ENCODE measurements at regions not wholly inside any gene's neighbourhood (a gene's known extent, or its start where the extent isn't known, plus 50 kb on each side); places are given as distances from the start of the nearest gene placed in this dataset.
"Not testable (repeated sequence)": the region's sequence is repeated elsewhere in the genome, so short reads cannot be mapped to it uniquely, and the experiment has no call there.

- no peak for DNase-seq
Measured at GRCh38 chr4:188754372-188755002, 615.2 kb downstream of the TRIML1 start.

- DNase-seq = no peak
Measured at GRCh38 chr4:188767496-188767895, 628.3 kb downstream of the TRIML1 start.

GRCh38 chr4:188778905-188779304 is 639.7 kb downstream of the TRIML1 start:
- no peak for DNase-seq

- DNase-seq = no peak
Measured at GRCh38 chr4:188779581-188779980, 640.3 kb downstream of the TRIML1 start.

GRCh38 chr4:188780028-188780427 is 640.8 kb downstream of the TRIML1 start:
- DNase-seq = no peak

- no peak for DNase-seq
Measured at GRCh38 chr4:188780686-188781085, 641.4 kb downstream of the TRIML1 start.

- no peak for DNase-seq
Measured at GRCh38 chr4:188781655-188782054, 642.4 kb downstream of the TRIML1 start.

- DNase-seq = no peak
Measured at GRCh38 chr4:188783175-188783574, 643.9 kb downstream of the TRIML1 start.

GRCh38 chr4:188783606-188784160 is 644.4 kb downstream of the TRIML1 start:
- no peak for DNase-seq

GRCh38 chr4:188796600-188796999 is 657.4 kb downstream of the TRIML1 start:
- DNase-seq = not testable (repeated sequence)

GRCh38 chr4:188797011-188797410 is 657.8 kb downstream of the TRIML1 start:
- DNase-seq = not testable (repeated sequence)

GRCh38 chr4:188804861-188805260 is 665.6 kb downstream of the TRIML1 start:
- DNase-seq = no peak

GRCh38 chr4:188811121-188811520 is 671.9 kb downstream of the TRIML1 start:
- no peak for DNase-seq

- DNase-seq = no peak
Measured at GRCh38 chr4:188812644-188813043, 673.4 kb downstream of the TRIML1 start.

- DNase-seq = no peak
Measured at GRCh38 chr4:188818300-188818699, 679.1 kb downstream of the TRIML1 start.

GRCh38 chr4:188819233-188819632 is 680.0 kb downstream of the TRIML1 start:
- no peak for DNase-seq

- no peak for DNase-seq
Measured at GRCh38 chr4:188821500-188821899, 682.3 kb downstream of the TRIML1 start.

GRCh38 chr4:188822698-188823097 is 683.5 kb downstream of the TRIML1 start:
- DNase-seq = no peak

GRCh38 chr4:188824553-188824952 is 685.3 kb downstream of the TRIML1 start:
- no peak for DNase-seq

GRCh38 chr4:188826393-188826792 is 687.2 kb downstream of the TRIML1 start:
- DNase-seq = no peak

GRCh38 chr4:188839704-188840103 is 700.5 kb downstream of the TRIML1 start:
- DNase-seq = no peak

- no peak for DNase-seq
Measured at GRCh38 chr4:188841523-188841922, 702.3 kb downstream of the TRIML1 start.

- DNase-seq = no peak
Measured at GRCh38 chr4:188854436-188854835, 715.2 kb downstream of the TRIML1 start.

GRCh38 chr4:188858696-188859095 is 719.5 kb downstream of the TRIML1 start:
- no peak for DNase-seq

GRCh38 chr4:188864741-188865140 is 725.5 kb downstream of the TRIML1 start:
- no peak for DNase-seq
